WTC11 (cell line): ENCODE measurements at regions not wholly inside any gene's neighbourhood (a gene's known extent, or its start where the extent isn't known, plus 50 kb on each side); places are given as distances from the start of the nearest gene placed in this dataset.

Source experiments
- ATAC-seq: fragments of 200-7000 bp; cut with Tn5 transposase; 2 replicates; pipeline ENCODE4 v1.10.0; 2021; ENCODE audit warnings: mild to moderate bottlenecking, moderate library complexity
- CTCF ChIA-PET: fragments of 300-600 bp; sonication (Branson Sonifier 250); formaldehyde crosslinking; loops from one replicate; lab custom pipeline; 2021; ENCODE audit warnings: antibody characterized with exemption; lab: Charles Lee
- POLR2A ChIA-PET: fragments of 350-600 bp; sonication (Branson Sonifier 250); formaldehyde crosslinking; loops from one replicate; lab custom pipeline; 2021; ENCODE audit warnings: antibody characterized with exemption; lab: Charles Lee
- DNase-seq: peaks from one replicate; pipeline ENCODE4 v3.0.0; 2021; ENCODE audit warnings: low spot score
- H3K27ac Mint-ChIP-seq: 2 replicates; pipeline ENCODE4 v1.8.0; 2021; ENCODE audit warnings: mixed read lengths
- H3K27me3 Mint-ChIP-seq: 2 replicates; pipeline ENCODE4 v1.8.0; 2021; ENCODE audit warnings: low read depth, mild to moderate bottlenecking, moderate library complexity, mixed read lengths
- H3K36me3 Mint-ChIP-seq: 2 replicates; pipeline ENCODE4 v1.8.0; 2021; ENCODE audit warnings: mixed read lengths
- H3K4me1 Mint-ChIP-seq: 2 replicates; pipeline ENCODE4 v1.8.0; 2022; ENCODE audit warnings: mixed read lengths
- H3K4me3 Mint-ChIP-seq: 2 replicates; pipeline ENCODE4 v1.8.0; 2021; ENCODE audit warnings: mild to moderate bottlenecking, moderate library complexity, mixed read lengths
- H3K9me3 Mint-ChIP-seq: 2 replicates; pipeline ENCODE4 v1.8.0; 2021; ENCODE audit warnings: mixed read lengths
- ARID4B ChIP-seq: sonication (generic); formaldehyde crosslinking; IDR thresholded peaks from 2 replicates; pipeline ENCODE4 v1.8.0; 2023; ENCODE audit warnings: missing genetic modification reagents, mild to moderate bottlenecking, borderline replicate concordance
- EMX1 ChIP-seq: fragments of 250-450 bp; sonication (Bioruptor Pico); IDR thresholded peaks from 2 replicates; pipeline ENCODE4 v1.8.0; 2021; ENCODE audit warnings: mild to moderate bottlenecking
- ERG ChIP-seq: fragments of 250-450 bp; sonication (Bioruptor Pico); IDR thresholded peaks from 2 replicates; pipeline ENCODE4 v1.8.0; 2021; ENCODE audit warnings: mild to moderate bottlenecking
- GABPB1 ChIP-seq: sonication (generic); formaldehyde crosslinking; IDR thresholded peaks from 2 replicates; pipeline ENCODE4 v1.8.1; 2023; ENCODE audit warnings: mild to moderate bottlenecking, missing genetic modification reagents
- GRHL2 ChIP-seq: fragments of 250-450 bp; sonication (Bioruptor Pico); IDR thresholded peaks from 2 replicates; pipeline ENCODE4 v1.8.0; 2022; ENCODE audit warnings: mild to moderate bottlenecking, moderate library complexity; ENCODE audit not compliant: insufficient replicate concordance, severe bottlenecking
- KAT7 ChIP-seq: sonication (generic); formaldehyde crosslinking; IDR thresholded peaks from 2 replicates; pipeline ENCODE4 v1.8.1; 2023; ENCODE audit warnings: missing genetic modification reagents, mild to moderate bottlenecking, borderline replicate concordance
- MYBL2 ChIP-seq: sonication (generic); formaldehyde crosslinking; IDR thresholded peaks from 2 replicates; pipeline ENCODE4 v1.8.1; 2023; ENCODE audit warnings: mild to moderate bottlenecking, moderate library complexity, missing genetic modification reagents
- NR2C2 ChIP-seq: sonication (generic); formaldehyde crosslinking; IDR thresholded peaks from 2 replicates; pipeline ENCODE4 v1.8.0; 2022; ENCODE audit warnings: mild to moderate bottlenecking, missing genetic modification reagents
- OVOL2 ChIP-seq: fragments of 250-450 bp; sonication (Bioruptor Pico); IDR thresholded peaks from 2 replicates; pipeline ENCODE4 v1.9.0; 2021; ENCODE audit warnings: mild to moderate bottlenecking, borderline replicate concordance
- SOX15 ChIP-seq: fragments of 250-450 bp; sonication (Bioruptor Pico); IDR thresholded peaks from 2 replicates; pipeline ENCODE4 v1.9.0; 2021; ENCODE audit warnings: mild to moderate bottlenecking
- ZMAT4 ChIP-seq: fragments of 250-450 bp; sonication (Bioruptor Pico); IDR thresholded peaks from 2 replicates; pipeline ENCODE4 v1.9.0; 2021; ENCODE audit warnings: mild to moderate bottlenecking
- ZNF138 ChIP-seq: sonication (generic); formaldehyde crosslinking; conservative IDR thresholded peaks from 2 replicates; pipeline ENCODE4 v1.8.1; 2022; ENCODE audit warnings: mild to moderate bottlenecking, moderate library complexity, missing genetic modification reagents
- ZNF317 ChIP-seq: sonication (generic); formaldehyde crosslinking; IDR thresholded peaks from 2 replicates; pipeline ENCODE4 v1.8.1; 2023; ENCODE audit warnings: low read depth, mild to moderate bottlenecking, moderate library complexity, missing genetic modification reagents, borderline replicate concordance
- TF ChIP-seq, protein P1 (sequence below): sonication (generic); formaldehyde crosslinking; IDR thresholded peaks from 2 replicates; pipeline ENCODE4 v1.8.1; 2022; ENCODE audit warnings: low read depth, missing genetic modification reagents, borderline replicate concordance
- TF ChIP-seq, protein P2 (sequence below): sonication (generic); formaldehyde crosslinking; IDR thresholded peaks from 2 replicates; pipeline ENCODE4 v1.8.0; 2022; ENCODE audit warnings: mild to moderate bottlenecking, missing genetic modification reagents

DNA sequence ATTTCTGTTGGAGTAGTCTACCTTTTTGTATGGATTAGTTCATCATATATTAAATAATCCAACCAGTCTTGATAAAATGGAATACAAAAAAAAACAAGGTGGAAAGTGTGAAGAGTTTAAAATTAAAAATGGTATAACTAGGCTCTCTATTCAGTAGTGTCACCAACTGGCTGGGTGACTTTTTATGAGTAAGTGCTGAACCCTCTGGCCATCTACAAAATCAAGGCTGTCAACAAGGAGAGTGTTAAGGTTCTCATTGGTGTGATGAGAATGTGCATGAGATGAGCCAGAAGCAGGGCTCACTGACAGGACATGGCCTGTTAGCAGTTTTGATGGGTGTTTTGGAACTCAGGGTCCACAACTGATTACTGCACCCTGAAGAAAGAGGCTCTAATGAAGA lies 343.2 kb downstream of the AASDHPPT start (continued):
- TF ChIP-seq ZMAT4 (CRISPR knock-in tag) = no peak
- no peak for TF ChIP-seq ZNF138 (CRISPR knock-in tag)
- TF ChIP-seq ERG (CRISPR knock-in tag) = no peak
- TF ChIP-seq, protein P1, sequence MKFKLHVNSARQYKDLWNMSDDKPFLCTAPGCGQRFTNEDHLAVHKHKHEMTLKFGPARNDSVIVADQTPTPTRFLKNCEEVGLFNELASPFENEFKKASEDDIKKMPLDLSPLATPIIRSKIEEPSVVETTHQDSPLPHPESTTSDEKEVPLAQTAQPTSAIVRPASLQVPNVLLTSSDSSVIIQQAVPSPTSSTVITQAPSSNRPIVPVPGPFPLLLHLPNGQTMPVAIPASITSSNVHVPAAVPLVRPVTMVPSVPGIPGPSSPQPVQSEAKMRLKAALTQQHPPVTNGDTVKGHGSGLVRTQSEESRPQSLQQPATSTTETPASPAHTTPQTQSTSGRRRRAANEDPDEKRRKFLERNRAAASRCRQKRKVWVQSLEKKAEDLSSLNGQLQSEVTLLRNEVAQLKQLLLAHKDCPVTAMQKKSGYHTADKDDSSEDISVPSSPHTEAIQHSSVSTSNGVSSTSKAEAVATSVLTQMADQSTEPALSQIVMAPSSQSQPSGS (CRISPR knock-in tag) = no peak

GRCh38 chr11:106421676-106422292 lies 344.3 kb downstream of the AASDHPPT start:
- H3K36me3 Mint-ChIP-seq = no peaks in the 10 kb centered on the region
- peaks cover 31% of the 10 kb centered on the region for H3K4me1 Mint-ChIP-seq
- no peak overlapping the region for H3K27ac Mint-ChIP-seq
- ATAC-seq (peak; percentile 89), DNase-seq (no peak)
- no peaks in the 10 kb centered on the region for H3K9me3 Mint-ChIP-seq
- ChIA-PET POLR2A (no interaction called here), CTCF (no interaction called here)
- no peak overlapping the region for H3K4me3 Mint-ChIP-seq
- TF ChIP-seq MYBL2 (CRISPR knock-in tag) (no peak), NR2C2 (CRISPR knock-in tag) (no peak), EMX1 (CRISPR knock-in tag) (no peak), GRHL2 (no peak), ZNF317 (CRISPR knock-in tag) (no peak), ARID4B (CRISPR knock-in tag) (no peak), ZMAT4 (CRISPR knock-in tag) (no peak), OVOL2 (CRISPR knock-in tag) (no peak), KAT7 (CRISPR knock-in tag) (no peak), SOX15 (CRISPR knock-in tag) (no peak), GABPB1 (CRISPR knock-in tag) (no peak)
- TF ChIP-seq, protein P2, sequence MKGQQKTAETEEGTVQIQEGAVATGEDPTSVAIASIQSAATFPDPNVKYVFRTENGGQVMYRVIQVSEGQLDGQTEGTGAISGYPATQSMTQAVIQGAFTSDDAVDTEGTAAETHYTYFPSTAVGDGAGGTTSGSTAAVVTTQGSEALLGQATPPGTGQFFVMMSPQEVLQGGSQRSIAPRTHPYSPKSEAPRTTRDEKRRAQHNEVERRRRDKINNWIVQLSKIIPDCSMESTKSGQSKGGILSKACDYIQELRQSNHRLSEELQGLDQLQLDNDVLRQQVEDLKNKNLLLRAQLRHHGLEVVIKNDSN (CRISPR knock-in tag) = no peak
- H3K27me3 Mint-ChIP-seq = no peaks in the 10 kb centered on the region; the same call in 1 of the 2 replicates
